GM23248 (cell line): ENCODE measurements at regions not wholly inside any gene's neighbourhood (a gene's known extent, or its start where the extent isn't known, plus 50 kb on each side); places are given as distances from the start of the nearest gene placed in this dataset.

ENCODE experiments used
- DNase-seq: peaks from one replicate; pipeline ENCODE4 v3.0.0-alpha.2; 2015
- H2AFZ ChIP-seq: fragments of 200-600 bp; sonication (generic); 2 replicates; pipeline ENCODE4 v1.6.1; 2016; ENCODE audit warnings: antibody characterized with exemption
- H3F3A ChIP-seq: fragments of 200-600 bp; sonication (generic); 2 replicates; pipeline ENCODE4 v1.6.1; 2016; ENCODE audit warnings: mild to moderate bottlenecking, antibody characterized with exemption, mixed run types; ENCODE audit not compliant: insufficient read depth
- H3K27ac ChIP-seq: fragments of 200-600 bp; sonication (generic); 2 replicates; pipeline ENCODE4 v1.5.1; 2016; ENCODE audit warnings: mild to moderate bottlenecking
- H3K27me3 ChIP-seq: fragments of 200-600 bp; sonication (generic); replicated peaks from 2 replicates; pipeline ENCODE4 v1.6.1; 2016; ENCODE audit warnings: mild to moderate bottlenecking; ENCODE audit not compliant: insufficient read depth
- H3K36me3 ChIP-seq: fragments of 200-600 bp; sonication (generic); 2 replicates; pipeline ENCODE4 v1.6.1; 2016; ENCODE audit warnings: low read depth, mild to moderate bottlenecking
- H3K4me1 ChIP-seq: fragments of 200-600 bp; sonication (generic); 2 replicates; pipeline ENCODE4 v1.6.1; 2016; ENCODE audit warnings: mild to moderate bottlenecking; ENCODE audit not compliant: insufficient read depth
- H3K4me2 ChIP-seq: fragments of 200-600 bp; sonication (generic); one replicate; pipeline ENCODE4 v1.6.1; 2016; ENCODE audit warnings: mild to moderate bottlenecking; ENCODE audit not compliant: unreplicated experiment
- H3K4me3 ChIP-seq: fragments of 200-600 bp; sonication (generic); 2 replicates; pipeline ENCODE4 v1.5.1; 2016; ENCODE audit warnings: mild to moderate bottlenecking
- H3K79me2 ChIP-seq: fragments of 200-600 bp; sonication (generic); 2 replicates; pipeline ENCODE4 v1.6.1; 2016; ENCODE audit warnings: mild to moderate bottlenecking; ENCODE audit not compliant: insufficient read depth
- H3K9ac ChIP-seq: fragments of 200-600 bp; sonication (generic); 2 replicates; pipeline ENCODE4 v1.6.1; 2016; ENCODE audit warnings: mild to moderate bottlenecking
- H3K9me2 ChIP-seq: fragments of 200-600 bp; sonication (generic); 2 replicates; pipeline ENCODE4 v1.6.1; 2016; ENCODE audit warnings: mixed run types, mild to moderate bottlenecking, moderate library complexity; ENCODE audit not compliant: insufficient read depth
- H3K9me3 ChIP-seq: fragments of 200-600 bp; sonication (generic); one replicate; pipeline ENCODE4 v1.6.1; 2017; ENCODE audit warnings: low read depth
- H4K20me1 ChIP-seq: fragments of 200-600 bp; sonication (generic); 2 replicates; pipeline ENCODE4 v1.6.0; 2016; ENCODE audit not compliant: insufficient read depth
- EZH2 ChIP-seq: fragments of 200-600 bp; sonication (generic); IDR thresholded peaks from 2 replicates; pipeline ENCODE4 v1.6.1; 2018; ENCODE audit warnings: antibody characterized with exemption, mild to moderate bottlenecking; ENCODE audit not compliant: insufficient read depth, poor library complexity, severe bottlenecking
- EZH2phosphoT487 ChIP-seq: fragments of 200-600 bp; sonication (generic); IDR thresholded peaks from 2 replicates; pipeline ENCODE4 v1.6.1; 2018; ENCODE audit warnings: antibody characterized with exemption, moderate library complexity, mild to moderate bottlenecking, low read depth; ENCODE audit not compliant: insufficient read depth
- WGBS, 2 experiments: methylation state at CpG; one replicate each; pipeline ENCODE4 v1.1.6; 2015 to 2017; ENCODE audit warnings: low lambda C conversion rate in 2 of 2, low coverage in 1 of 2; ENCODE audit errors: missing lambda C conversion rate in 2 of 2; 5-methylcytosine and 5-hydroxymethylcytosine counted together
- in situ Hi-C: fragments of 300-500 bp; cut with MboI; formaldehyde crosslinking; loops from 2 replicates; pipeline ENCODE4 v1.15.0; 2020

DNA sequence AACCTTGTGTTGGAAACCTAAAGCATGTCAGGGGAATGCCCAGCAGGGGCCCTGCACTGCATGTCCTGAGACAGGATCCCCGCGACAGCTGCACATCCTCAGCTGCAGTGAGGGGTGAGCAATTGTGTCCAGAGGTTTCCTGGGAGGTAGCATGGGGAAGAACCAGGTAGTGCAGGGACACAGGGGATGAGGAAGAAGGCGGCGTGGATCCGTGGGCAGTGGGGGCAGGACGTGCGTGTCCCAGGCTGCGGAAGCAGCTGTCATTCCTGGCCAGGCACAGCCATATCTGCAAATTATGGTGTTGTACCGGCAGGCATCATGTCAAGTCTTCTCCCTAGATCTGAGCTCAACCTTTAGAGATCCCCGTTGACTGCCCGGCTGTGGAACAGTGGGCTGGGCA is 238.2 kb upstream of the MYT1L start:
- no peaks in the 10 kb centered on the region for H3K9me2 ChIP-seq
- 48 to 60% methylated on average over 11 of the region's 11 CpGs for WGBS, 2 experiments
- no peaks in the 10 kb centered on the region for H3K4me1 ChIP-seq
- no peak overlapping the region for H3K9ac ChIP-seq
- in situ Hi-C loops = no loop called here
- no peak for DNase-seq
- H2AFZ ChIP-seq = no peak overlapping the region
- H3K9me3 ChIP-seq = no peaks in the 10 kb centered on the region
- H3K4me3 ChIP-seq = no peak overlapping the region
- no peak overlapping the region for H3K4me2 ChIP-seq
- H3K27me3 ChIP-seq = no peaks in the 10 kb centered on the region
- no peak for TF ChIP-seq EZH2
- TF ChIP-seq EZH2phosphoT487 = no peak
- no peak overlapping the region for H3K27ac ChIP-seq
- H3F3A ChIP-seq = no peaks in the 10 kb centered on the region
- no peaks in the 10 kb centered on the region for H3K79me2 ChIP-seq
- no peaks in the 10 kb centered on the region for H3K36me3 ChIP-seq
- no peaks in the 10 kb centered on the region for H4K20me1 ChIP-seq

DNA sequence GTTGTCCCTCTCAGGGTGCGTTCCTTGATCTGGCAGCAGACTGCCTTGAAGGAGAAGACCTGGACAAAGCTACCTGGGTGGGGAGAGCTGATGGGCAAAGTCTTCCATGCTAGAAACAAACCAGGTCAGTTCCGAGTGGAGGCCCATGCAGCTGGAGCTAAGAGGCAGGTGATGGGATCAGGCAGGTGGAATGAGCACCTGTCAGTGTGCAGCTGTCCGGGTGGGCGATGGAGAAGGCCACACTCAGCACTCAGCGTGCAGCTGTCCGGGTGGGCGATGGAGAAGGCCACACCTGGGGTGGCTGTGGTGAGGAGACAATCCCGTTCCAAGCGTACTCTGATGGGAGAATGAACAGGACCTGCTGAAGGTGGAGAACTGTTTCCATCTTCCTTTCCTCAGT is 237.3 kb upstream of the MYT1L start:
- Histone ChIP-seq H3K27ac (no peak overlapping the region), H2AFZ (no peak overlapping the region), H4K20me1 (no peaks in the 10 kb centered on the region), H3K9me2 (no peaks in the 10 kb centered on the region), H3K9me3 (no peaks in the 10 kb centered on the region), H3K4me1 (no peaks in the 10 kb centered on the region), H3K4me2 (no peak overlapping the region), H3K9ac (no peak overlapping the region), H3K4me3 (no peak overlapping the region), H3F3A (no peaks in the 10 kb centered on the region), H3K27me3 (no peaks in the 10 kb centered on the region), H3K79me2 (no peaks in the 10 kb centered on the region), H3K36me3 (no peaks in the 10 kb centered on the region)
- TF ChIP-seq EZH2 (no peak), EZH2phosphoT487 (no peak)
- WGBS, 2 experiments = 31 to 41% methylated on average over 9 of the region's 9 CpGs
- DNase-seq = no peak
- in situ Hi-C loops = no loop called here

DNA sequence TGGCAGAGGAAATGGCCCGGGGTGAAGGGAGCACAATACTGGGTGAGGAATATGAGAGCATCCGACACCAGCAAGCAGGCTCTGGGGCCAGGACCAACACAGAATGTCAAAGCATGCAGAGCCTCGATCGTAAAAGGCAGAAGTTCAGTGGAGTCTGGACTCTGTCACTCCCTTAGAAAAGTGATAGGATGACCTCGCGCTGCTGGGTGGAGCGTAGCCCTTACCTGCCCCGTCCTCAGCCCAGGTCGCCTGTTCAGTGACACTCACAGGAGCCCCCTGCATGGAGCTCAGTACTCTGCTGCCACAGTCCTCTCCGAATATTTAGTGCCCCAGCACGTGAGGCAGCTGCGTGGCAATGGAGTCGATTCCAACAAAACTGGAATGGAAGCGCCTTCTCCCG is 236.7 kb upstream of the MYT1L start:
- DNase-seq = no peak
- H3K4me3 ChIP-seq = no peak overlapping the region
- in situ Hi-C loops = no loop called here
- no peaks in the 10 kb centered on the region for H3K27me3 ChIP-seq
- H3K9me3 ChIP-seq = no peaks in the 10 kb centered on the region
- no peaks in the 10 kb centered on the region for H3K79me2 ChIP-seq
- no peaks in the 10 kb centered on the region for H3K9me2 ChIP-seq
- H4K20me1 ChIP-seq = no peaks in the 10 kb centered on the region
- H3K4me1 ChIP-seq = no peaks in the 10 kb centered on the region
- H3K9ac ChIP-seq = no peak overlapping the region
- H3K27ac ChIP-seq = no peak overlapping the region
- TF ChIP-seq EZH2 (no peak), EZH2phosphoT487 (no peak)
- no peak overlapping the region for H3K4me2 ChIP-seq
- no peaks in the 10 kb centered on the region for H3F3A ChIP-seq
- no peak overlapping the region for H2AFZ ChIP-seq
- WGBS, 2 experiments = 25 to 28% methylated on average over 15 of the region's 15 CpGs
- no peaks in the 10 kb centered on the region for H3K36me3 ChIP-seq

DNA sequence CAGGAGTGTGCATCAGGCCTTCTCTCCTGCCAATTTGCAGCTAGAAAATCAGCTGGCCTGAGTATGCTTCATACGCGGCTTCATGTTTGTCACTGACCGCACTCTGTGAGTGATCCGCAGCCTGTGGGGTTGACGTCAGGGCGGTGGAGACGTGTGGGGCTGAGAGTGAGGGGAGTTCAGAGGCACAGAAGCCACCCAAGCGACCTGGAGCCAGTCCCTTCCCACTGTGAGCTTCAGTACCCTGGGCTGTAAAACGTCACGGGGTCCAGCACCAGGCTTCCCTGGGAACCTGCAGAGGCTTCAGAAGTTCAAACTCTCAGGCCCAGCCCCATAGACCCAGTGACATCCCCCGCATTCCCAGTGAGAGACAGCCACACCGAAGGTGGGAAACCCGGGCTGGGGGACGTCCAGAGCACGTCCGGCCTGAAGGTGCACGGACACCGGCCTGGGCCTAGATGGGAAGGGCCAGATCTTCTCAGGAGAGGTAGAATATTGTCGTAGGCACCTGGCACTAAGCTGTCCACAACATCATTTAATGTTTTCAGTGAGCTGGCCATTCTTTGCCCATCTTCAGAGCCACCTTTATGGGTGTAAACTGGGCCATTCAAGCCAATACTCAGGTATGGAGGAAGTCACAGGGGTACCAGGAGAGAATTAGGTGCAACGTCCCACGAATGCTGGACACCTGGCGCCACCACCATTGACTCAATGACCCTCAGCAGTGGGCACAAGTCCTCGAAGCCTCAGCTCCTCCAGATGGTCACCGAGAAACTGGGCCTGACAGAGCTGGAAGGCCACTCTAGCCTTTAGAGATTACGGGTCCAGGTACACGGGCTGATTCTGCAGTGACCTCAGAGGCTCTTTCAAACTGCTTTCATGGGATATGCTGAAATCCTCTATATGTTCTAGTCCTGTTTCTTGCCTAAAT is 235.6 kb upstream of the MYT1L start:
- Histone ChIP-seq H3F3A (no peaks in the 10 kb centered on the region), H3K27ac (no peak overlapping the region), H3K36me3 (no peaks in the 10 kb centered on the region), H3K4me3 (no peak overlapping the region), H2AFZ (no peak overlapping the region), H3K9me2 (no peaks in the 10 kb centered on the region), H4K20me1 (no peaks in the 10 kb centered on the region), H3K9ac (no peak overlapping the region), H3K79me2 (no peaks in the 10 kb centered on the region), H3K4me1 (no peaks in the 10 kb centered on the region), H3K4me2 (no peak overlapping the region), H3K9me3 (no peaks in the 10 kb centered on the region), H3K27me3 (no peaks in the 10 kb centered on the region)
- TF ChIP-seq EZH2 = no peak
- no peak for DNase-seq
- in situ Hi-C loops = no loop called here
- 48 to 50% methylated on average over 26 of the region's 26 CpGs for WGBS, 2 experiments

DNA sequence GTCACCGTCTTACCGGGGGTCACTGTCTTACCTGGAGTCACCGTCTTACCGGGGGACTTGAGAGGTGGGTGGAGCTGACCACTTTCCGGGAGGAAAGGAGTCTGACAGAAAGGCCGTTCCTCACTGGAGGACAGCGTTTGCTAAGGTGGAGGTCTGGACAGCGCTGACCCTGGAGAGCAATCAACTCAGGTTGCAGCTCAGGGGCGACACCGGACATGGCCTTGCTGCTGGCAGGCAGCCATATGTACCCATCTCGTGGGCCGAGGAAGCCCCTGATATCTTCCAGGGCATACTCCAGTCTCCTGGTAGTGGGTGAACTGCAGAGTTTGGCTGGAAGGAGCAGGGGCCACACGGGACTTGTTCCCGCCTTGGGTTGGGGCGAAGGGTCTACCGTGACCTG is 234.6 kb upstream of the MYT1L start:
- DNase-seq = no peak
- in situ Hi-C loops = no loop called here
- Histone ChIP-seq H3K9me3 (no peaks in the 10 kb centered on the region), H3K27ac (no peak overlapping the region), H3K4me2 (no peak overlapping the region), H3K27me3 (no peaks in the 10 kb centered on the region), H4K20me1 (no peaks in the 10 kb centered on the region), H3K9ac (no peak overlapping the region), H3F3A (no peaks in the 10 kb centered on the region), H3K4me1 (no peaks in the 10 kb centered on the region), H2AFZ (no peak overlapping the region), H3K4me3 (no peak overlapping the region), H3K9me2 (no peaks in the 10 kb centered on the region), H3K79me2 (no peaks in the 10 kb centered on the region), H3K36me3 (no peaks in the 10 kb centered on the region)
- TF ChIP-seq EZH2 = no peak
- TF ChIP-seq EZH2phosphoT487 = no peak
- WGBS, 2 experiments = 54 to 59% methylated on average over 16 of the region's 16 CpGs
